IMR-90 (cell line): ENCODE measurements at regions not wholly inside any gene's neighbourhood (a gene's known extent, or its start where the extent isn't known, plus 50 kb on each side); places are given as distances from the start of the nearest gene placed in this dataset.

Experiments used
- ATAC-seq: fragments of 200-7000 bp; cut with Tn5 transposase; 2 replicates; pipeline ENCODE4 v1.9.1; 2020; ENCODE audit warnings: low read depth, mild to moderate bottlenecking, moderate library complexity
- BruUV-seq: library from RNA; stranded (reverse); fragments of 400-500 nt; replicated peaks from 2 replicates; lab custom pipeline; 2021; lab: Mats Ljungman, UMichigan
- CTCF ChIA-PET: fragments of 300-600 bp; formaldehyde crosslinking; extraction: SDS; loops from one replicate; lab custom pipeline; 2021; ENCODE audit warnings: antibody characterized with exemption; lab: Yijun Ruan, JAX
- POLR2A ChIA-PET: fragments of 300-600 bp; sonication (Branson Sonifier 250); formaldehyde crosslinking; loops from one replicate; lab custom pipeline; 2022; ENCODE audit warnings: antibody characterized with exemption; ENCODE audit not compliant: unreplicated experiment; lab: Charles Lee
- DNase-seq: peaks from one replicate; pipeline ENCODE4 v3.0.0; 2013
- H2AFZ ChIP-seq: replicated peaks from 2 replicates; pipeline ENCODE3; 2013; ENCODE audit warnings: low read length, mild to moderate bottlenecking; ENCODE audit not compliant: poor library complexity
- H2AK5ac ChIP-seq: 2 replicates; pipeline ENCODE4 v1.6.1; 2013; ENCODE audit warnings: low read depth, low read length, inconsistent platforms
- H2AK9ac ChIP-seq: replicated peaks from 2 replicates; pipeline ENCODE3; 2013; ENCODE audit warnings: mild to moderate bottlenecking, low read depth, low read length, moderate library complexity; ENCODE audit not compliant: poor library complexity
- H2BK120ac ChIP-seq: 2 replicates; pipeline ENCODE4 v1.6.1; 2013; ENCODE audit warnings: low read depth, low read length, inconsistent platforms
- H2BK15ac ChIP-seq: 3 replicates; pipeline ENCODE4 v1.6.1; 2013; ENCODE audit warnings: low read depth, low read length, inconsistent platforms
- H2BK20ac ChIP-seq: 2 replicates; pipeline ENCODE4 v1.6.1; 2013; ENCODE audit warnings: low read depth, mild to moderate bottlenecking, inconsistent platforms, low read length, moderate library complexity
- H2BK5ac ChIP-seq: 2 replicates; pipeline ENCODE4 v1.6.1; 2013; ENCODE audit warnings: mild to moderate bottlenecking, low read depth, low read length, inconsistent platforms; ENCODE audit not compliant: poor library complexity, severe bottlenecking
- H3K14ac ChIP-seq: replicated peaks from 2 replicates; pipeline ENCODE4 v1.6.1; 2013; ENCODE audit warnings: low read depth, low read length, inconsistent platforms
- H3K18ac ChIP-seq: 2 replicates; pipeline ENCODE4 v1.6.1; 2013; ENCODE audit warnings: low read depth, low read length, control low read depth
- H3K23ac ChIP-seq: 2 replicates; pipeline ENCODE4 v1.6.1; 2013; ENCODE audit warnings: low read depth, low read length, inconsistent platforms
- H3K27ac ChIP-seq: 2 replicates; pipeline ENCODE4 v1.5.1; 2013; ENCODE audit warnings: mild to moderate bottlenecking, control low read depth, low read length; ENCODE audit not compliant: insufficient read depth
- H3K27me3 ChIP-seq: 2 replicates; pipeline ENCODE4 v1.6.1; 2013; ENCODE audit warnings: low read length; ENCODE audit not compliant: control insufficient read depth, insufficient read depth
- H3K36me3 ChIP-seq: 2 replicates; pipeline ENCODE4 v1.6.1; 2013; ENCODE audit warnings: low read length, mixed read lengths; ENCODE audit not compliant: control insufficient read depth, insufficient read depth
- H3K4ac ChIP-seq: 2 replicates; pipeline ENCODE4 v1.6.1; 2013; ENCODE audit warnings: low read depth, low read length, inconsistent platforms
- H3K4me1 ChIP-seq: 2 replicates; pipeline ENCODE4 v1.6.1; 2013; ENCODE audit warnings: low read length, mixed read lengths; ENCODE audit not compliant: control insufficient read depth, insufficient read depth
- H3K4me2 ChIP-seq: 2 replicates; pipeline ENCODE4 v1.6.1; 2013; ENCODE audit warnings: low read depth, mild to moderate bottlenecking, control low read depth, low read length, moderate library complexity
- H3K4me3 ChIP-seq: 2 replicates; pipeline ENCODE4 v1.5.1; 2013; ENCODE audit warnings: low read depth, mild to moderate bottlenecking, control low read depth, low read length, moderate library complexity; ENCODE audit not compliant: insufficient read depth
- H3K56ac ChIP-seq: 2 replicates; pipeline ENCODE4 v1.6.1; 2013; ENCODE audit warnings: low read length, inconsistent platforms; ENCODE audit not compliant: insufficient read depth; ENCODE audit errors: extremely low read depth
- H3K79me1 ChIP-seq, 2 experiments: 2 replicates each; pipeline ENCODE4 v1.6.1; 2013; ENCODE audit warnings: low read length in 2 of 2, inconsistent platforms in 1 of 2, low read depth in 1 of 2
- H3K9ac ChIP-seq: 2 replicates; pipeline ENCODE4 v1.6.1; 2013; ENCODE audit warnings: low read depth, low read length, control low read depth
- H3K9me1 ChIP-seq: 2 replicates; pipeline ENCODE4 v1.6.1; 2013; ENCODE audit warnings: low read length, inconsistent platforms; ENCODE audit not compliant: insufficient read depth
- H3K9me3 ChIP-seq: 2 replicates; pipeline ENCODE4 v1.6.1; 2013; ENCODE audit warnings: low read length; ENCODE audit not compliant: control insufficient read depth, insufficient read depth
- H4K20me1 ChIP-seq: 2 replicates; pipeline ENCODE4 v1.6.1; 2013; ENCODE audit warnings: low read length, inconsistent platforms; ENCODE audit not compliant: insufficient read depth
- H4K5ac ChIP-seq: 2 replicates; pipeline ENCODE4 v1.6.1; 2013; ENCODE audit warnings: mild to moderate bottlenecking, low read depth, low read length, control low read depth
- H4K8ac ChIP-seq, 2 experiments: 2 replicates each; pipeline ENCODE4 v1.6.1; 2013; ENCODE audit warnings: low read depth in 2 of 2, low read length in 2 of 2, control low read depth in 1 of 2, inconsistent platforms in 1 of 2
- H4K91ac ChIP-seq: 2 replicates; pipeline ENCODE4 v1.6.1; 2013; ENCODE audit warnings: low read depth, low read length, inconsistent platforms; ENCODE audit not compliant: insufficient read depth
- BHLHE40 ChIP-seq: fragments of 150-350 bp; IDR thresholded peaks from 2 replicates; pipeline ENCODE4 v1.6.1; 2016; ENCODE audit warnings: mild to moderate bottlenecking, low read depth, low read length
- FOS ChIP-seq: fragments of 150-350 bp; IDR thresholded peaks from 2 replicates; pipeline ENCODE4 v1.6.1; 2016; ENCODE audit warnings: low read depth, low read length
- MXI1 ChIP-seq: IDR thresholded peaks from 2 replicates; pipeline ENCODE4 v1.6.1; 2012; ENCODE audit warnings: low read depth, mild to moderate bottlenecking, low read length, moderate library complexity, borderline replicate concordance
- USF2 ChIP-seq: fragments of 150-350 bp; IDR thresholded peaks from 2 replicates; pipeline ENCODE4 v1.6.1; 2017; ENCODE audit warnings: mild to moderate bottlenecking, antibody characterized with exemption, low read length, low read depth
- WGBS, 2 experiments: methylation state at CpG; one replicate each; pipeline versions ENCODE4 v1.1.5 to v1.1.7; 2013; ENCODE audit warnings: missing lambda C conversion rate in 2 of 2; ENCODE audit not compliant: insufficient read length in 1 of 2; ENCODE audit errors: extremely low coverage in 2 of 2; 5-methylcytosine and 5-hydroxymethylcytosine counted together
- dilution Hi-C: fragments of 300-500 bp; cut with HindIII; formaldehyde crosslinking; loops from one replicate; pipeline ENCODE4 v1.14.3; 2018; ENCODE audit warnings: low sequenced_read_pairs; ENCODE audit not compliant: unreplicated experiment
- in situ Hi-C: fragments of 300-500 bp; cut with MboI; formaldehyde crosslinking; loops from 3 replicates; pipeline ENCODE4 v1.14.3; 2019; ENCODE audit warnings: low sequenced_read_pairs, inconsistent platforms, mixed read lengths
- intact Hi-C: fragments of 100-400 bp; cut with micrococcal nuclease; formaldehyde crosslinking; loops from 2 replicates; pipeline ENCODE4 v1.10.0; 2022

GRCh38 chr2:138276339-138276738, 225.2 kb upstream of the SPOPL start:
- in situ Hi-C loops (loop anchor here (10.0 kb wide), 1 partner anchor 322 kb away; no protein-coding TSS in a partner anchor), intact Hi-C loops (loop anchor here (10.0 kb wide), 1 partner anchor 312 kb away; the partner anchor contains the start of gene HNMT), dilution Hi-C loops (no loop called here)
- Histone ChIP-seq H2BK5ac (peak overlapping the region; percentile 85), H3K79me1 (peaks cover 0 to 3% of the 10 kb centered on the region in 2 experiments; a peak in 1 of 4 replicates), H2BK15ac (no peak overlapping the region), H3K9me1 (peaks cover 4% of the 10 kb centered on the region), H4K5ac (peak overlapping the region; percentile 98), H3K9me3 (no peaks in the 10 kb centered on the region), H3K23ac (0 out of 2 replicates have a peak overlapping the region, but pooled peaks have one; percentile 67), H3K27me3 (no peaks in the 10 kb centered on the region), H3K4me2 (peak overlapping the region; percentile 82), H4K91ac (peak overlapping the region; percentile 7; the same call in 1 of the 2 replicates), H2AK9ac (no peak overlapping the region), H3K14ac (no peak overlapping the region), H3K4me3 (no peak overlapping the region), H3K4me1 (peaks cover 13% of the 10 kb centered on the region), H3K18ac (peak overlapping the region; percentile 99), H3K36me3 (no peaks in the 10 kb centered on the region), H2BK120ac (peak overlapping the region; percentile 89), H4K20me1 (no peaks in the 10 kb centered on the region), H3K9ac (no peak overlapping the region), H2AFZ (no peak overlapping the region), H3K27ac (peak overlapping the region; percentile 66; the same call in 1 of the 2 replicates), H4K8ac (peak overlapping the region; percentile 14 to 72; a peak in 2 of 4 replicates), H3K4ac (peak overlapping the region; percentile 81), H2AK5ac (no peak overlapping the region), H2BK20ac (peak overlapping the region; percentile 77; the same call in 1 of the 2 replicates), H3K56ac (peak overlapping the region; percentile 40; the same call in 1 of the 2 replicates)
- WGBS, 2 experiments, result no CpG with 5 or more reads among the region's 1 CpG
- TF ChIP-seq BHLHE40 (no peak), FOS (no peak), MXI1 (no peak), USF2 (peak; percentile 44; the same call in 1 of the 2 replicates)
- BruUV-seq, result no TSS peak
- ATAC-seq (peak; percentile 28), DNase-seq (peak; percentile 17)
- POLR2A ChIA-PET, result no interaction called here
- CTCF ChIA-PET, result interaction anchor here (0.8 kb wide), 1 partner anchor 325 kb away, joined by 3 read pairs; no protein-coding TSS in a partner anchor
